Dendritic cell treated with granulocyte-macrophage colony-stimulating factor and Interleukin-4, amounts not matched to agents 40 ng/mL and 50 ng/mL, for 4 days (primary cell): ENCODE measurements at regions not wholly inside any gene's neighbourhood (a gene's known extent, or its start where the extent isn't known, plus 50 kb on each side); places are given as distances from the start of the nearest gene placed in this dataset.

Experiments
- H3K27ac Mint-ChIP-seq: one replicate; pipeline ENCODE4 v1.8.0; 2022; ENCODE audit warnings: mild to moderate bottlenecking, mixed read lengths
- H3K27me3 Mint-ChIP-seq: one replicate; pipeline ENCODE4 v1.8.0; 2022; ENCODE audit warnings: mild to moderate bottlenecking, mixed read lengths
- H3K36me3 Mint-ChIP-seq: one replicate; pipeline ENCODE4 v1.8.0; 2022; ENCODE audit warnings: low read depth, mixed read lengths
- H3K4me1 Mint-ChIP-seq: one replicate; pipeline ENCODE4 v1.8.0; 2022; ENCODE audit warnings: low read depth, mixed read lengths
- H3K4me3 Mint-ChIP-seq: one replicate; pipeline ENCODE4 v1.8.0; 2022; ENCODE audit warnings: mild to moderate bottlenecking, moderate library complexity, mixed read lengths
- H3K9me3 Mint-ChIP-seq: one replicate; pipeline ENCODE4 v1.8.0; 2022; ENCODE audit warnings: mixed read lengths
- intact Hi-C: fragments of 100-400 bp; cut with micrococcal nuclease; formaldehyde crosslinking; loops from one replicate; pipeline ENCODE4 v1.15.0; 2022

GRCh38 chr2:57443973-57444521 lies 602.6 kb upstream of the VRK2 start:
- Mint-ChIP-seq H3K36me3 (no peaks in the 10 kb centered on the region), H3K4me3 (no peak overlapping the region), H3K27ac (peak overlapping the region; percentile 51), H3K4me1 (peaks cover 11% of the 10 kb centered on the region), H3K9me3 (no peaks in the 10 kb centered on the region), H3K27me3 (no peaks in the 10 kb centered on the region)
- intact Hi-C loops: no loop called here

- H3K27ac Mint-ChIP-seq: peak overlapping the region; percentile 51
- H3K4me3 Mint-ChIP-seq: no peak overlapping the region
- intact Hi-C loops: no loop called here
Measured at GRCh38 chr2:57444752-57445430, 601.7 kb upstream of the VRK2 start.

GRCh38 chr2:57448816-57449215 lies 597.8 kb upstream of the VRK2 start:
- peaks cover 11% of the 10 kb centered on the region for H3K4me1 Mint-ChIP-seq
- no peaks in the 10 kb centered on the region for H3K9me3 Mint-ChIP-seq
- intact Hi-C loops: no loop called here
- H3K27me3 Mint-ChIP-seq: no peaks in the 10 kb centered on the region
- no peak overlapping the region for H3K27ac Mint-ChIP-seq
- H3K4me3 Mint-ChIP-seq: no peak overlapping the region
- H3K36me3 Mint-ChIP-seq: no peaks in the 10 kb centered on the region

More at GRCh38 chr2:57444752-57445430, 601.7 kb upstream of the VRK2 start:
- Mint-ChIP-seq H3K9me3 (no peaks in the 10 kb centered on the region), H3K36me3 (no peaks in the 10 kb centered on the region), H3K4me1 (peaks cover 11% of the 10 kb centered on the region), H3K27me3 (no peaks in the 10 kb centered on the region)

GRCh38 chr2:57450170-57450569 lies 596.4 kb upstream of the VRK2 start:
- Mint-ChIP-seq H3K4me3 (no peak overlapping the region), H3K4me1 (peaks cover under 1% of the 10 kb centered on the region)
- intact Hi-C loops: no loop called here

GRCh38 chr2:57452634-57453033 lies 594.0 kb upstream of the VRK2 start:
- no peaks in the 10 kb centered on the region for H3K4me1 Mint-ChIP-seq
- no peak overlapping the region for H3K27ac Mint-ChIP-seq
- no peaks in the 10 kb centered on the region for H3K36me3 Mint-ChIP-seq
- no peaks in the 10 kb centered on the region for H3K9me3 Mint-ChIP-seq
- no peak overlapping the region for H3K4me3 Mint-ChIP-seq
- intact Hi-C loops: no loop called here
- H3K27me3 Mint-ChIP-seq: no peaks in the 10 kb centered on the region

More at GRCh38 chr2:57450170-57450569, 596.4 kb upstream of the VRK2 start:
- H3K27me3 Mint-ChIP-seq: no peaks in the 10 kb centered on the region
- no peak overlapping the region for H3K27ac Mint-ChIP-seq
- no peaks in the 10 kb centered on the region for H3K36me3 Mint-ChIP-seq
- no peaks in the 10 kb centered on the region for H3K9me3 Mint-ChIP-seq

- Mint-ChIP-seq H3K9me3 (no peaks in the 10 kb centered on the region), H3K4me3 (no peak overlapping the region), H3K27ac (no peak overlapping the region), H3K36me3 (no peaks in the 10 kb centered on the region), H3K4me1 (no peaks in the 10 kb centered on the region), H3K27me3 (no peaks in the 10 kb centered on the region)
- intact Hi-C loops: no loop called here
Measured at GRCh38 chr2:57453945-57454344, 592.7 kb upstream of the VRK2 start.

- Mint-ChIP-seq H3K27me3 (no peaks in the 10 kb centered on the region), H3K4me1 (peaks cover 11% of the 10 kb centered on the region), H3K9me3 (no peaks in the 10 kb centered on the region), H3K27ac (no peak overlapping the region), H3K4me3 (no peak overlapping the region), H3K36me3 (no peaks in the 10 kb centered on the region)
- intact Hi-C loops: no loop called here
Measured at GRCh38 chr2:57460396-57461276, 586.0 kb upstream of the VRK2 start.

GRCh38 chr2:57461624-57462023 lies 585.0 kb upstream of the VRK2 start:
- intact Hi-C loops: no loop called here
- no peaks in the 10 kb centered on the region for H3K9me3 Mint-ChIP-seq
- H3K4me1 Mint-ChIP-seq: peaks cover 11% of the 10 kb centered on the region
- H3K27ac Mint-ChIP-seq: no peak overlapping the region
- no peaks in the 10 kb centered on the region for H3K36me3 Mint-ChIP-seq
- H3K4me3 Mint-ChIP-seq: no peak overlapping the region
- H3K27me3 Mint-ChIP-seq: no peaks in the 10 kb centered on the region

GRCh38 chr2:57465067-57465466 lies 581.5 kb upstream of the VRK2 start:
- intact Hi-C loops: no loop called here
- H3K4me1 Mint-ChIP-seq: peaks cover 10% of the 10 kb centered on the region
- H3K36me3 Mint-ChIP-seq: no peaks in the 10 kb centered on the region
- H3K4me3 Mint-ChIP-seq: no peak overlapping the region
- no peaks in the 10 kb centered on the region for H3K9me3 Mint-ChIP-seq
- H3K27me3 Mint-ChIP-seq: no peaks in the 10 kb centered on the region
- no peak overlapping the region for H3K27ac Mint-ChIP-seq

- no peaks in the 10 kb centered on the region for H3K36me3 Mint-ChIP-seq
- intact Hi-C loops: no loop called here
- H3K27ac Mint-ChIP-seq: no peak overlapping the region
- H3K27me3 Mint-ChIP-seq: no peaks in the 10 kb centered on the region
- no peak overlapping the region for H3K4me3 Mint-ChIP-seq
- no peaks in the 10 kb centered on the region for H3K9me3 Mint-ChIP-seq
- peaks cover under 1% of the 10 kb centered on the region for H3K4me1 Mint-ChIP-seq
Measured at GRCh38 chr2:57465967-57466366, 580.6 kb upstream of the VRK2 start.

- intact Hi-C loops: no loop called here
- Mint-ChIP-seq H3K4me1 (no peaks in the 10 kb centered on the region), H3K4me3 (no peak overlapping the region), H3K27me3 (no peaks in the 10 kb centered on the region), H3K9me3 (no peaks in the 10 kb centered on the region), H3K27ac (no peak overlapping the region), H3K36me3 (no peaks in the 10 kb centered on the region)
Measured at GRCh38 chr2:57475391-57475790, 571.2 kb upstream of the VRK2 start.

- Mint-ChIP-seq H3K27ac (no peak overlapping the region), H3K4me3 (no peak overlapping the region), H3K4me1 (no peaks in the 10 kb centered on the region), H3K27me3 (no peaks in the 10 kb centered on the region), H3K9me3 (no peaks in the 10 kb centered on the region), H3K36me3 (no peaks in the 10 kb centered on the region)
- intact Hi-C loops: no loop called here
Measured at GRCh38 chr2:57479981-57480380, 566.6 kb upstream of the VRK2 start.

- Mint-ChIP-seq H3K36me3 (no peaks in the 10 kb centered on the region), H3K4me1 (peaks cover 7% of the 10 kb centered on the region), H3K9me3 (no peaks in the 10 kb centered on the region), H3K4me3 (no peak overlapping the region), H3K27me3 (no peaks in the 10 kb centered on the region), H3K27ac (no peak overlapping the region)
- intact Hi-C loops: no loop called here
Measured at GRCh38 chr2:57488061-57488460, 558.5 kb upstream of the VRK2 start.

GRCh38 chr2:57490741-57491140 lies 555.9 kb upstream of the VRK2 start:
- intact Hi-C loops: no loop called here
- Mint-ChIP-seq H3K27me3 (no peaks in the 10 kb centered on the region), H3K4me3 (no peak overlapping the region), H3K9me3 (no peaks in the 10 kb centered on the region), H3K36me3 (no peaks in the 10 kb centered on the region), H3K27ac (no peak overlapping the region), H3K4me1 (peaks cover 7% of the 10 kb centered on the region)
